GM23248 (cell line): ENCODE measurements at regions not wholly inside any gene's neighbourhood (a gene's known extent, or its start where the extent isn't known, plus 50 kb on each side); places are given as distances from the start of the nearest gene placed in this dataset.

ENCODE experiments used
- EZH2 ChIP-seq: fragments of 200-600 bp; sonication (generic); IDR thresholded peaks from 2 replicates; pipeline ENCODE4 v1.6.1; 2018; ENCODE audit warnings: antibody characterized with exemption, mild to moderate bottlenecking; ENCODE audit not compliant: insufficient read depth, poor library complexity, severe bottlenecking
- EZH2phosphoT487 ChIP-seq: fragments of 200-600 bp; sonication (generic); IDR thresholded peaks from 2 replicates; pipeline ENCODE4 v1.6.1; 2018; ENCODE audit warnings: antibody characterized with exemption, moderate library complexity, mild to moderate bottlenecking, low read depth; ENCODE audit not compliant: insufficient read depth

DNA sequence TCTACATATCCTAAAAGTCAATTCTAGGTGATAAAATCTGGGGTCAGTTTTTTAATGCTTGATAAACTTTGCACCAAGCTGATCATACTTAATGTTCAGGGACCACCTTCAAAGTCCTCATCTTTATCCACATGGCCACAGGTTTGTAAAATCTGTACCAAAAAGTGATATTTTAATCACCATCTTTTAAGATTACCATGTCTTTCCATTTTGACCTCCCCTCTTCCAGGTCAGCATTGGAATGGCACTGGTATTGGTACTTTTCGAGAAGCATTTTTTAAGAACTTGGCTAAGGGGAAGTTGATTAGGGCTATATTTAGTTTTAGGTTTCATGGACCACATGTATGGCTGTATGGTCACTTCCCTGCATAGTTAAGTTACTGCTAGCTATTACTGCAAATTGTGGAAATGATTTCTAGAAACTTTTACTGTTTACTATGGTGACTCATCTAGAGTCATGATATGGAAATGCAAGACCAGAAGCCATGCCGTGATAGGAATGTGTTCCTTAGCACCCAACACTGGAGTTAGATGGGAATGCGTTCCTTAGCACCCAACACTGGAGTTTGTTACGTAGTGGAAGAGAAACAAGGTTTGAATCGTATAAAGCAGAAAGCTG, 50.8 kb upstream of the ABLIM1 start:
- no peak for TF ChIP-seq EZH2phosphoT487
- no peak for TF ChIP-seq EZH2
